Thymus (tissue), 11 donors: ENCODE measurements at regions not wholly inside any gene's neighbourhood (a gene's known extent, or its start where the extent isn't known, plus 50 kb on each side); places are given as distances from the start of the nearest gene placed in this dataset.
"Not testable (repeated sequence)": the region's sequence is repeated elsewhere in the genome, so short reads cannot be mapped to it uniquely, and the experiment has no call there.

Source experiments
- DNase-seq, 9 donors: peaks; one replicate each; pipeline ENCODE4 v3.0.0-alpha.2; 2013; ENCODE audit warnings: low spot score in 9 of 9, low read depth in 6 of 9, missing footprints in 1 of 9
- H3K27ac ChIP-seq, 2 donors: one replicate each; pipeline ENCODE4 v1.5.1; 2013; ENCODE audit warnings: control low read depth in 1 of 2, low read depth in 1 of 2, low read length in 1 of 2, mild to moderate bottlenecking in 1 of 2, moderate library complexity in 1 of 2
- H3K27me3 ChIP-seq, 2 donors: one replicate each; pipeline ENCODE4 v1.5.1; 2013; ENCODE audit warnings: low read length in 1 of 2; ENCODE audit not compliant: control insufficient read depth in 2 of 2, insufficient read depth in 1 of 2
- H3K36me3 ChIP-seq, 2 donors: one replicate each; pipeline ENCODE4 v1.5.1; 2013; ENCODE audit warnings: low read length in 1 of 2, mild to moderate bottlenecking in 1 of 2, moderate library complexity in 1 of 2; ENCODE audit not compliant: control insufficient read depth in 2 of 2, insufficient read depth in 2 of 2
- H3K4me1 ChIP-seq, 2 donors: one replicate each; pipeline ENCODE4 v1.5.1; 2013; ENCODE audit warnings: low read length in 2 of 2; ENCODE audit not compliant: control insufficient read depth in 2 of 2, insufficient read depth in 2 of 2
- H3K4me3 ChIP-seq, 2 donors: one replicate each; pipeline ENCODE4 v1.5.1; 2013; ENCODE audit warnings: low read length in 2 of 2, control low read depth in 1 of 2, mild to moderate bottlenecking in 1 of 2
- H3K9me3 ChIP-seq, 2 donors: one replicate each; pipeline ENCODE4 v1.5.1; 2013; ENCODE audit warnings: low read length in 1 of 2, mild to moderate bottlenecking in 1 of 2; ENCODE audit not compliant: control insufficient read depth in 2 of 2, insufficient read depth in 1 of 2
- WGBS: extraction: QIAGEN DNeasy Blood & Tissue Kit; methylation state at CpG from one replicate; pipeline ENCODE4 v1.1.7; 2013; 5-methylcytosine and 5-hydroxymethylcytosine counted together
- donor health status: healthy.

DNA sequence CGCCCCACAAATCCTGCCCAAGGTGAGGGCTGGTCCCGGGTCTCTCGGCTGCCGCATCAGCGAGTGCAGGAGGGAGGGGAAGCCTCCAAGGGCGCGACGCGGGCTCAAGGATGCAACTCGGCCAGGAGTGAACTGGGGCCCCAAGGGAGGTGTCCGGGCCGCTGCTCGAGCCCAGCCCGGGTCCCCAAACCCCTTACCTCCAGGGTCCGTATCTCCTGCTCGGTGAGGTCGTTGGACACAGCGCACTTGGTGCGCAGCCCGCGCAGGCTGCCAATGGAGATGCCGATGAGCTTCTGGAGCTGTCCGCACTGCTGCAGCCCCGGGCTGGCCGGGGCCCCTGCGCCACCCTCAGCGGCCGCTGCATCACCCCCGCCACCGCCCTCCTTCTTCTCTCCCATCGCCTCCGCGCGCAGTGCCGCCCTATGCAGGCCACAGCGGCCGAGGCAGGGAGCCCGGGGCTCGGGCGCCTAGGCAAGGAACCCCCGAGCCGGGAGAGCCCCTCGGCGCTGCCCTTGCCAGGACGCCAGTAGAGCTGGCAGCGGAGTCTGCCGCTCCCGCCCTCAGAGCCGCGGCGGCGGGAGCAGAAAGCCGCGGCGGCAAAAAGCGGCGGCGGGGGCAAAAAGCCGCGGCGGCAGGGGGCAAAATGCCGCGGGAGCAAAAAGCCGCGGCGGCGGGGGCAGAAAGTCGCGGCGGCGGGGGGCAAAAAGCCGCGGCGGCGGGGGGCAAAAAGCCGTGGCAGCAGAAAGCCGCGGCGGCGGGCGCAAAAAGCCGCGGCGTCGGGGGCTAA lies 135.1 kb downstream of the ZNF92 start:
- DNase-seq, H3K4me1 ChIP-seq, H3K36me3 ChIP-seq, H3K27ac ChIP-seq, H3K9me3 ChIP-seq: not testable (repeated sequence)
- WGBS = 2% methylated on average over 67 of the region's 85 CpGs
- Histone ChIP-seq H3K4me3 (peak overlapping the region in 1 of 2 donors; percentile 38), H3K27me3 (peaks cover 5 to 26% of the 10 kb centered on the region in 2 donors)

DNA sequence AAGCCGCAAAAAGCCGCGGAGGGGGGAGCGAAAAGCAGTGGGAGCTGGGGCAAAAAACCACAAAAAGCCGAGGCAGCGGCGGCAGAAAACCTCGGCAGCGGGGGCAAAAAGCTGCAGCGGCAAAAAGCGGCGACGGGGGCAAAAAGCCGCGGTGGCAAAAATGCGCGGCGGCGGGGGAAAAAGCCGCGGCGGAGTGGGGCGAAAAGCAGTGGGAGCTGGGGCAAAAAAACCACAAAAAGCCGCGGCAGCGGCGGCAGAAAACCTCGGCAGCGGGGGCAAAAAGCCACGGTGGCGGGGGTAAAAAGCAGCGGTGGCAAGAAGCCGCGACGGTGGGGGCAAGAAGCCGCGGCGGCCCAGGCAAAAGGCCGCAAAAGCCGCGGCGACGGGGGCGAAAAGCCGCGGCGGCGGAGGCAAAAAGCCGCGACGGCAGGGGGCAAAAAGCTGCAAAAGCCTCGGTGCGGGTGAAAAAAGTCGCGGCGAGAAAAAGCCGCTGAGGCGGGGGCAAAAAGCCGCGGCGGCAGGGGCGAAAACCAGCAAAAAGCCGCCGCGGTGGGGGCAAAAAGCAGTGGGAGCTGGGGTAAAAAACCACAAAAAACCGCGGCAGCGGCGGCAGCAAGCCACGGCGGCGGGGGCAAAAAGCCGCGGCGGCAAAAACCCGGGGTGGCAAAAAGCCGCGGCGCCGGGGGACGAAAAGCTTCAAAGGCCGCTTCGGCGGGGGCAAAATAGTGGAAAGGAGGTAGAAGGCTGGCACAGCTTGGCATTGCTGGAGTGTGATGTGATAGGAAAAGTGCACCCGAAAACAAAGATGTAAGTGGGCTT lies 135.9 kb downstream of the ZNF92 start:
- no peaks in the 10 kb centered on the region for H3K4me1 ChIP-seq
- peak in 1 of 9 donors; percentile 8 for DNase-seq
- H3K9me3 ChIP-seq = no peaks in the 10 kb centered on the region
- H3K4me3 ChIP-seq = peak overlapping the region in 1 of 2 donors; percentile 38
- H3K27me3 ChIP-seq = peaks cover 5 to 26% of the 10 kb centered on the region in 2 donors
- WGBS = 1% methylated on average over 85 of the region's 85 CpGs
- H3K36me3 ChIP-seq = no peaks in the 10 kb centered on the region
- no peak overlapping the region for H3K27ac ChIP-seq

DNA sequence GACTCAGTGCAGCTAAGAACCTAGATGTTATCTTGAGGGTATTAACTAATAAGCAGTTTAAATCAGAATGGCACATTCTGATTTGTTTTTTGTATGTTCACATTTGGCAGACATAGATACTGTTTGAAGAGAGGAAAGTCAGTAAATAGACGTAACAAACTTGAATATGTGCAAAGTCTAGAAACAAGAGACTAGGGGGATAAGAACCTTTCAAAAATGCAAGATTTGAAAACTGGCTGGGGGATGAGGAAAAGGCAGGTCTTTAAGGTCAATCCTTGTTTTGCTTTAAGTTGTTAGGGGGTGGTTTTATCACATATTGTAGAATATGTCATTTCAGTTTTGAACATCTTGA lies 136.5 kb downstream of the ZNF92 start:
- peaks cover 5 to 26% of the 10 kb centered on the region in 2 donors for H3K27me3 ChIP-seq
- not testable (repeated sequence) for H3K27ac ChIP-seq, H3K9me3 ChIP-seq, H3K4me3 ChIP-seq, H3K4me1 ChIP-seq, H3K36me3 ChIP-seq, DNase-seq
- 19% methylated on average over 1 of the region's 1 CpG for WGBS

DNA sequence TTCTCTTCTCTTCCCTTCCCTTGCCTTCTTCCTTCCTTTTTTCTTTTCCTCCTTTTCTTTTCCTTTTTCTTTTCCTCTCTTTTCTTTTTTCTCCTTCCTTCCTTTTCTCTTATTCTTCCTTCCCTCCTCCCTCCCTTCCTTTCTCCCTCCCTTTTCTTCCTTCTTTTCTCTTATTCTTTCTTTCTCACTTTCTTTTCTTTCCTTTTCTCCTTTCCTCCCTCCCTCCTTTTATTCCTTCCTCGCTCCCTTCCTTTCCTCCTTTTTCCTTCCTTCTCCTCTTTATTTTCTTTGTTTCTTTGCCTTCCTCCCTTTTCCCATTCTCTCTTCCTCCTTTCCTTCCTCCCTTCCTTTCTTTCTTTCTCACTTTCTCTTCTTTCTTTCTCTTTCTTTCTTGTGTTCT lies 146.1 kb downstream of the ZNF92 start:
- H3K27ac ChIP-seq, DNase-seq, H3K4me3 ChIP-seq, H3K27me3 ChIP-seq, H3K36me3 ChIP-seq, H3K4me1 ChIP-seq, H3K9me3 ChIP-seq: not testable (repeated sequence)
- WGBS = 94% methylated on average over 1 of the region's 1 CpG

DNA sequence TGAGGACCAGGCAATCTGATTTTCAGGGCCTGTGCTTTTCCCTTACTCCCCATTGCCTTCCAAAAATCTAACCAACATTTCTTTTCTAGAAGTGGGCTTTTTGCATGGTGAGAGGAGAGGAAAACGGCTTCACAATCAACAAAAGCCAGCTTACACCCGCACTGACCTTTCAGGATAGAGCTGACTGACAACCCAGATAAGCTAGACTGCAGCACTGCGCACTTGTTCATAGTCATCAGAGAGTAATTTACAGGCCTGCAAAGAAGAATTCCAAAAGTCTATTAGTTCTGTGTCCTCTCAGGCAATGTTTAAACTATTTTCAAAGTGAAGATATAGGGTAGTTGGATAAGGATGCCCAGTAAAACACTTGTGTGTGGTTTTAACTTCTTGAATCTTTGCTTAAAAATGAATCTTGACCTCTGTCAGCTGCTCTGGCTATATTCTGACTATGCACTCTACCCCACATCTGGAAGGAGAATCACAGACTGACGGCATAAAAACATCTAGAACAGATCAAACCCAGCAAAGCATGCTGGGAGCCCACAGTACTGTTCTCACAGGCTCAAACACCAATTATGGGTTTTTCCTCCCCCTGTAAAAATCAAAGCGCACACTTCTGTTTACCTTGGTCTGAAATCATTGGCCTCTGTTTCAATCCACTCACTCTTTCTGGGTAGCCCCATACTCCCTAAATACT lies 172.0 kb downstream of the ZNF92 start:
- H3K27ac ChIP-seq, H3K4me1 ChIP-seq, H3K4me3 ChIP-seq, H3K9me3 ChIP-seq, DNase-seq, H3K36me3 ChIP-seq, H3K27me3 ChIP-seq: not testable (repeated sequence)
- no CpG with 5 or more reads among the region's 5 CpGs for WGBS

DNA sequence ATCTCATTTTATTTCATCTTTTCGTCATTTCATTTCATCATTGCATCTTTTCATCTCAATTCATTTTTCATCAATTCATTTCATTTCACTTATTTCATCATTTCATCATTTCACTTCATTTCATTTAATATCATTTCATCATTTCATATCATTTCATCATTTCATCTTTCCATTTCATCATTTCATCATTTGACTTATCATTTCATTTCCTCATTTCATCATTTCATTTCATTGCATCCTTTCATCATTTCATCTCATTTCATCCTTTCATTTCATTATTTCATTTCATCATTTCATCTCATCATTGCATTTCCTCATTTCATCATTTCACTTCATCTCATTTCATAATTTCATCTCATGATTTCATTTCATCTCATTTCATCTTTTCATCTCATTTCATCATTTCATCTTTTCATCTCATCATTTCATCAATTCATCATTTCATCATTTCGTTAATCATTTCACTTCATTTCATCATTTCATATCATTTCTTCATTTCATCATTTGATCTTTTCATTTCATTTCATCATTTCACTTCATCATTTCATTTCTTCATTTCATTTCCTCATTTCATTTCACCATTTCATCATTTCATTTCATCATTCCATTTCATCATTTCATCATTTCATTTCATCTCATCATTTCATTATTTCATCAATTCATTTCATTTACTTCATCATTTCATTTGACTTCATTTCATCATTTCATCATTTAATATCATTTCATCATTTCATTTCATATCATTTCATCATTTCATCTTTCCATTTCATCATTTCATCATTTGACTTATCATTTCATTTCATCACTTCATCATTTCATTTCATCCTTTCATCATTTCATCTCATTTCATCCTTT lies 176.2 kb downstream of the ZNF92 start:
- not testable (repeated sequence) for H3K9me3 ChIP-seq, DNase-seq, H3K4me3 ChIP-seq, H3K4me1 ChIP-seq, H3K27ac ChIP-seq, H3K36me3 ChIP-seq, H3K27me3 ChIP-seq
- no CpG with 5 or more reads among the region's 2 CpGs for WGBS

DNA sequence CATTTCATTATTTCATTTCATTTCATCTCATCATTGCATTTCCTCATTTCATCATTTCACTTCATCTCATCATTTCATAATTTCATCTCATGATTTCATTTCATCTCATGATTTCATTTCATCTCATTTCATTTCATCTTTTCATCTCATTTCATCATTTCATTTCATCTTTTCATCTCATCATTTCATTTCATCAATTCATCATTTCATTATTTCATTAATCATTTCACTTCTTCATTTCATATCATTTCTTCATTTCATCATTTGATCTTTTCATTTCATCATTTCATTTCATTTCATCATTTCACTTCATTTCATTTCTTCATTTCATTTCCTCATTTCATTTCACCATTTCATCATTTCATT lies 176.8 kb downstream of the ZNF92 start:
- H3K27ac ChIP-seq, DNase-seq, H3K36me3 ChIP-seq, H3K9me3 ChIP-seq, H3K4me1 ChIP-seq, H3K4me3 ChIP-seq, H3K27me3 ChIP-seq: not testable (repeated sequence)

DNA sequence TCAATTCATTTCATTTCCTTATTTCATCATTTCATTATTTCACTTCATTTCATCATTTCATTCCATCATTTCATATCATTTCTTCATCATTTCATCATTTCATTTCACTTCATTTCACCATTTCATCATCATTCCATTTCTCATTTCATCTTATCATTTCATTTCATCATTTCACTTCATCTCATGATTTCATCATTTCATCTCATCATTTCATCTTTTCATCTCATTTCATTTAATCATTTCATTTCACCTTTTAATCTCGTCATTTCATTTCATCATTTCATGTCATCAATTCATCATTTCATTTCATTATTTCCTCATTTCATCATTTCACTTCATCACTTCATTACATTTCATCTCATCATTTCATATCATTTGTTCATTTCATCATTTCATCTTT lies 177.4 kb downstream of the ZNF92 start:
- not testable (repeated sequence) for H3K9me3 ChIP-seq, H3K27ac ChIP-seq, DNase-seq, H3K4me1 ChIP-seq, H3K27me3 ChIP-seq, H3K4me3 ChIP-seq, H3K36me3 ChIP-seq
- 100% methylated on average over 1 of the region's 1 CpG for WGBS
